DOHH2 (cell line): ENCODE measurements at regions not wholly inside any gene's neighbourhood (a gene's known extent, or its start where the extent isn't known, plus 50 kb on each side); places are given as distances from the start of the nearest gene placed in this dataset.

Source experiments
- H3F3A ChIP-seq: fragments of 200-600 bp; sonication (generic), shearing (Covaris generic); 2 replicates; pipeline ENCODE4 v1.6.0; 2016; ENCODE audit warnings: antibody characterized with exemption, mild to moderate bottlenecking; ENCODE audit not compliant: control insufficient read depth, insufficient read depth
- H3K27ac ChIP-seq: fragments of 200-600 bp; sonication (generic); 2 replicates; pipeline ENCODE4 v1.5.1; 2014; ENCODE audit warnings: low read depth, mild to moderate bottlenecking, low read length, moderate library complexity
- H3K27me3 ChIP-seq: fragments of 200-600 bp; sonication (generic); 2 replicates; pipeline ENCODE4 v1.6.1; 2014; ENCODE audit warnings: mild to moderate bottlenecking, low read length, mixed read lengths; ENCODE audit not compliant: control insufficient read depth
- H3K36me3 ChIP-seq: fragments of 200-600 bp; sonication (generic); 2 replicates; pipeline ENCODE4 v1.6.1; 2014; ENCODE audit warnings: mild to moderate bottlenecking, low read length, moderate library complexity, mixed read lengths; ENCODE audit not compliant: control insufficient read depth
- H3K4me1 ChIP-seq: fragments of 200-600 bp; sonication (generic); 2 replicates; pipeline ENCODE4 v1.6.1; 2014; ENCODE audit warnings: mild to moderate bottlenecking, low read length, mixed read lengths; ENCODE audit not compliant: control insufficient read depth
- H3K4me2 ChIP-seq: fragments of 200-600 bp; sonication (generic); 2 replicates; pipeline ENCODE4 v1.6.0; 2014; ENCODE audit warnings: mild to moderate bottlenecking, low read length, moderate library complexity
- H3K4me3 ChIP-seq: fragments of 200-600 bp; sonication (generic); 2 replicates; pipeline ENCODE4 v1.5.1; 2014; ENCODE audit warnings: mild to moderate bottlenecking, low read length, mixed read lengths
- H3K79me2 ChIP-seq: fragments of 200-600 bp; sonication (generic); 2 replicates; pipeline ENCODE4 v1.6.1; 2014; ENCODE audit warnings: mild to moderate bottlenecking, low read length, mixed read lengths; ENCODE audit not compliant: control insufficient read depth
- H3K9me2 ChIP-seq: fragments of 200-600 bp; sonication (generic); replicated peaks from 2 replicates; pipeline ENCODE4 v1.6.1; 2014; ENCODE audit warnings: mild to moderate bottlenecking, low read length, mixed read lengths; ENCODE audit not compliant: control insufficient read depth
- H3K9me3 ChIP-seq: fragments of 200-600 bp; sonication (generic); 2 replicates; pipeline ENCODE4 v1.6.1; 2014; ENCODE audit warnings: antibody characterized with exemption, low read length, mixed read lengths; ENCODE audit not compliant: control insufficient read depth, insufficient read depth
- H4K20me1 ChIP-seq: fragments of 200-600 bp; sonication (generic); 2 replicates; pipeline ENCODE4 v1.6.0; 2014; ENCODE audit warnings: low read depth, mild to moderate bottlenecking, antibody characterized with exemption, low read length, moderate library complexity; ENCODE audit not compliant: control insufficient read depth, insufficient read depth
- EZH2phosphoT487 ChIP-seq: fragments of 200-600 bp; sonication (generic); IDR thresholded peaks from 2 replicates; pipeline ENCODE4 v1.6.1; 2017; ENCODE audit warnings: borderline replicate concordance, mild to moderate bottlenecking, antibody characterized with exemption, low read length, moderate library complexity, mixed read lengths
- TF ChIP-seq, protein P1 (sequence below): fragments of 200-600 bp; sonication (generic); IDR thresholded peaks from one replicate; pipeline ENCODE4 v1.5.1; 2014; ENCODE audit warnings: antibody characterized with exemption, mild to moderate bottlenecking, low read depth, low read length; ENCODE audit not compliant: poor library complexity, severe bottlenecking

DNA sequence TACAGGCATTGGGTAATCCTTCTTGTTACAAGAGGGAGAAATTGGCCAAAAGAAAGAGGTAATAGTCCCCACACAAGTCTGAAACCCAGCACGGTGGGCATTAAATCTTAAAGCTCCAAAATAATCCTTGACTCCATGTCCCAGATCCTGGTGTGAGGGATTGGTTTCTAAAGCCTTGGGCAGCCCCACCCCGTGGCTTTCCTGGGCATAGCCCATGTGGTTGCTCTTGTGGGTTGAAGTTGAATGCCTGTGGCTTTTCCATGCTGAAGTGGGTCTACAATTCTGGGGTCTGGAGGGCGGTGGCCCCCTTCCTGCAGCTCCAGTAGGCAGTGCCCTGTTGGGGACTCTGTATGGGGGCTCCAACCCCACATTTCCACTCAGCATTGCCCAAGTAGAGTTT, 91.8 kb upstream of the LARP1 start:
- Histone ChIP-seq H3K9me2 (no peaks in the 10 kb centered on the region), H3K4me3 (no peak overlapping the region), H3K27ac (no peak overlapping the region), H4K20me1 (no peaks in the 10 kb centered on the region), H3K27me3 (no peaks in the 10 kb centered on the region), H3K79me2 (no peaks in the 10 kb centered on the region), H3F3A (no peaks in the 10 kb centered on the region), H3K36me3 (no peaks in the 10 kb centered on the region), H3K4me1 (peaks cover 3% of the 10 kb centered on the region), H3K9me3 (peaks cover 17% of the 10 kb centered on the region), H3K4me2 (no peak overlapping the region)
- TF ChIP-seq, protein P1, sequence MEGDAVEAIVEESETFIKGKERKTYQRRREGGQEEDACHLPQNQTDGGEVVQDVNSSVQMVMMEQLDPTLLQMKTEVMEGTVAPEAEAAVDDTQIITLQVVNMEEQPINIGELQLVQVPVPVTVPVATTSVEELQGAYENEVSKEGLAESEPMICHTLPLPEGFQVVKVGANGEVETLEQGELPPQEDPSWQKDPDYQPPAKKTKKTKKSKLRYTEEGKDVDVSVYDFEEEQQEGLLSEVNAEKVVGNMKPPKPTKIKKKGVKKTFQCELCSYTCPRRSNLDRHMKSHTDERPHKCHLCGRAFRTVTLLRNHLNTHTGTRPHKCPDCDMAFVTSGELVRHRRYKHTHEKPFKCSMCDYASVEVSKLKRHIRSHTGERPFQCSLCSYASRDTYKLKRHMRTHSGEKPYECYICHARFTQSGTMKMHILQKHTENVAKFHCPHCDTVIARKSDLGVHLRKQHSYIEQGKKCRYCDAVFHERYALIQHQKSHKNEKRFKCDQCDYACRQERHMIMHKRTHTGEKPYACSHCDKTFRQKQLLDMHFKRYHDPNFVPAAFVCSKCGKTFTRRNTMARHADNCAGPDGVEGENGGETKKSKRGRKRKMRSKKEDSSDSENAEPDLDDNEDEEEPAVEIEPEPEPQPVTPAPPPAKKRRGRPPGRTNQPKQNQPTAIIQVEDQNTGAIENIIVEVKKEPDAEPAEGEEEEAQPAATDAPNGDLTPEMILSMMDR: no peak
- no peak for TF ChIP-seq EZH2phosphoT487

DNA sequence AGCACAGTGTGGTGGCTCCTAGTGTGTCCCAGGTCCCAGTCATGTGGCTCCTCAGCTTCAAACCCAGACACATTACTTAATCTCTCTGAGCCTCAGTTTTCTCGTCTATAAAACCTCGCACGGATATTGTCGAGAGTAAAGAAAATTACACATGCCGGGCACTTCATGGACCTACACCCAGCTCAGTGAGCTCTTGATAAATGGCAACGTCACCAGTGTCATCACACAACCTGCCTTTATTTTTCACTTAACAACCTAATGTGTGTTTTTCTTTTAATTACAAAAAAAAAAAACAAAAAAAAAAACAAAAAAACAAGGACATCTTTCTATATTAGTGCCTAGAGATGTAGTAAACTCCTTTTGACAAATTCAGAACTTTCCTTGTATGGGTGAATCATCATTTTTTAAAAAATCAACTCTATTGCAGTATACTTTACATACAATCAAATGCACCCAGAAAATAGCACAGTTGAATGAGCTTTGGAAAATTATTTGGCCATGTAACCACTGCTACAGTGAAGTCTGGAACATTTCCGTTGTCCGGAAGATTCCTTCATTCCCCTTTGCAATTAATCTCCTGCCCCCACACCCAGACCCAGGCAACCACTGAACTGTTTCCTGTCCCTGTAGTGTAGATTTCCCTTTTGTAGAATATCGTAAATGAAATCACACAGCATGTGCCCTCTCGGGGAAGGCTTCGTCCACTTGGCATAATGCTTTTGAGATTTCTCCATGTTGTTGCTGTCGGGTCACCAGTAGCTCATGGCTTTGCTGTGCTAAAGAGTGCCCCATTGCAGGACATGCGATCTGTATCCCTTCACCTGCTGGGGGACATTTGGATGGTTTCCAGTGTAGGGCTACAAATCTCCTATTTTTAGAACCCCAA, 100.4 kb upstream of the LARP1 start:
- no peaks in the 10 kb centered on the region for H3K79me2 ChIP-seq
- TF ChIP-seq EZH2phosphoT487: no peak
- TF ChIP-seq, protein P1: no peak
- no peaks in the 10 kb centered on the region for H4K20me1 ChIP-seq
- H3K27me3 ChIP-seq: no peaks in the 10 kb centered on the region
- no peaks in the 10 kb centered on the region for H3K36me3 ChIP-seq
- peaks cover 4% of the 10 kb centered on the region for H3K4me1 ChIP-seq
- H3K9me2 ChIP-seq: no peaks in the 10 kb centered on the region
- H3F3A ChIP-seq: no peaks in the 10 kb centered on the region
- H3K27ac ChIP-seq: no peak overlapping the region
- H3K4me3 ChIP-seq: no peak overlapping the region
- no peaks in the 10 kb centered on the region for H3K9me3 ChIP-seq
- H3K4me2 ChIP-seq: no peak overlapping the region

DNA sequence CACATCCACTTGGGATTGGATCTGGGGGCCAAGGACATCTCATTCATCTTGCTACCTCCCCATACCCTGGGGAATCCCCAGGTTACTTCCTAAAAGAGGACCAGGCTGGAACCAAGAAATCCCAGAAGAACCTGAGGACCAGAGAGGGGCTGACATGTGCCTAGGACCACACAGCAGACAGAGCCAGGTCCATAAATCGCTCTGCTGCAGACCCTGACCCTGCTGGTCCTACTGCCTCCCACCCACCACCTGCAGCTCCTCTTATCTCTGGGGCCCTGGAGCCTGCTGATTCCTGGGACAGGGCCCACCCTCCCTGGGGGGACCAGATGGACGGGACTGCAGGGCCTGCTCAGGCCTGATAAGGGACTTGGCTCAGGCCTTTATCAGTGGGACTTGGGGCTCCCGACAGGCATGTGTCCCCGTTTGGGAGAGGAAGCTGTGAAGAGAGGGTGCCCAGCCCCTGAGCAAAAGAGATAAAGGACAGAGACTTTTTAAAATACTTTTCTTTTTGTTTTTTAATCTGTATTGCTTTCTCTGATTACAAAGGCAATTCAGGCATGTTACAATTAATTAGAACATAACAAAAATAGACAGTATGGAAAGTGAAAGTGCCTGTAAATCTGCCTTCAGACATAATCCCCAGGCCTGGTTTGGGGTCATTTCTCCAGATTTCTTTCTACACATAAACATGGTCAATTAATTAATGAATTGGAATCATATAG, 101.3 kb upstream of the LARP1 start:
- H3K27ac ChIP-seq: no peak overlapping the region
- no peaks in the 10 kb centered on the region for H4K20me1 ChIP-seq
- H3K4me3 ChIP-seq: no peak overlapping the region
- peaks cover 4% of the 10 kb centered on the region for H3K4me1 ChIP-seq
- no peaks in the 10 kb centered on the region for H3K9me3 ChIP-seq
- no peak overlapping the region for H3K4me2 ChIP-seq
- H3K9me2 ChIP-seq: no peaks in the 10 kb centered on the region
- no peaks in the 10 kb centered on the region for H3K79me2 ChIP-seq
- no peaks in the 10 kb centered on the region for H3K27me3 ChIP-seq
- H3K36me3 ChIP-seq: no peaks in the 10 kb centered on the region
- H3F3A ChIP-seq: no peaks in the 10 kb centered on the region
- no peak for TF ChIP-seq EZH2phosphoT487
- TF ChIP-seq, protein P1: no peak
